ENCODE measurements at regions not wholly inside any gene's neighbourhood (a gene's known extent, or its start where the extent isn't known, plus 50 kb on each side); places are given as distances from the start of the nearest gene placed in this dataset.

DNA sequence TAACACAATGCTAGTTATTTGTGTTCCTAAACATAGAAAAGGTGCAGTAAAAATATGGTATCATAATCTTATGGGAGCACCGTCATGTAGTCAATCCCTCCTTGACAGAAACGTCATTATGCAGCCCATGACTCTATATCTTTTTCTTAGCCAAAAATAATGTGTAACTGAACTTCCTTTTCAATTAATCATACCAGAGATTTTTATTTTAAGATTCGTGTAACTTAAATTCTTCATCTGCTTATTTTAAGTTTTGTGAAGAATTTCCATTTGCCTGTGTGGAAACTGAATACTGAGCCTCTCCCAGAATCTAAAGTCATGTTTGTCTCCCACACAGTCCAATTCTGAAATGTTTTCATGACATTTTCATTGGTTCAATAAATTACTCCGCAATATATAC is 699.1 kb downstream of the KCNA4 start:
- TF ChIP-seq, protein P1, sequence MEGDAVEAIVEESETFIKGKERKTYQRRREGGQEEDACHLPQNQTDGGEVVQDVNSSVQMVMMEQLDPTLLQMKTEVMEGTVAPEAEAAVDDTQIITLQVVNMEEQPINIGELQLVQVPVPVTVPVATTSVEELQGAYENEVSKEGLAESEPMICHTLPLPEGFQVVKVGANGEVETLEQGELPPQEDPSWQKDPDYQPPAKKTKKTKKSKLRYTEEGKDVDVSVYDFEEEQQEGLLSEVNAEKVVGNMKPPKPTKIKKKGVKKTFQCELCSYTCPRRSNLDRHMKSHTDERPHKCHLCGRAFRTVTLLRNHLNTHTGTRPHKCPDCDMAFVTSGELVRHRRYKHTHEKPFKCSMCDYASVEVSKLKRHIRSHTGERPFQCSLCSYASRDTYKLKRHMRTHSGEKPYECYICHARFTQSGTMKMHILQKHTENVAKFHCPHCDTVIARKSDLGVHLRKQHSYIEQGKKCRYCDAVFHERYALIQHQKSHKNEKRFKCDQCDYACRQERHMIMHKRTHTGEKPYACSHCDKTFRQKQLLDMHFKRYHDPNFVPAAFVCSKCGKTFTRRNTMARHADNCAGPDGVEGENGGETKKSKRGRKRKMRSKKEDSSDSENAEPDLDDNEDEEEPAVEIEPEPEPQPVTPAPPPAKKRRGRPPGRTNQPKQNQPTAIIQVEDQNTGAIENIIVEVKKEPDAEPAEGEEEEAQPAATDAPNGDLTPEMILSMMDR (IDR thresholded peaks at IDR 0.05; ENCODE audit: borderline replicate concordance, extremely low read depth, low read length, poor library complexity, severe bottlenecking) = no peak
- TF ChIP-seq EZH2 (IDR thresholded peaks at IDR 0.05; ENCODE audit: borderline replicate concordance, low read depth, low read length, severe bottlenecking) = no peak

Data from DND-41 (cell line).